ENCODE measurements at regions not wholly inside any gene's neighbourhood (a gene's known extent, or its start where the extent isn't known, plus 50 kb on each side); places are given as distances from the start of the nearest gene placed in this dataset.

DNA sequence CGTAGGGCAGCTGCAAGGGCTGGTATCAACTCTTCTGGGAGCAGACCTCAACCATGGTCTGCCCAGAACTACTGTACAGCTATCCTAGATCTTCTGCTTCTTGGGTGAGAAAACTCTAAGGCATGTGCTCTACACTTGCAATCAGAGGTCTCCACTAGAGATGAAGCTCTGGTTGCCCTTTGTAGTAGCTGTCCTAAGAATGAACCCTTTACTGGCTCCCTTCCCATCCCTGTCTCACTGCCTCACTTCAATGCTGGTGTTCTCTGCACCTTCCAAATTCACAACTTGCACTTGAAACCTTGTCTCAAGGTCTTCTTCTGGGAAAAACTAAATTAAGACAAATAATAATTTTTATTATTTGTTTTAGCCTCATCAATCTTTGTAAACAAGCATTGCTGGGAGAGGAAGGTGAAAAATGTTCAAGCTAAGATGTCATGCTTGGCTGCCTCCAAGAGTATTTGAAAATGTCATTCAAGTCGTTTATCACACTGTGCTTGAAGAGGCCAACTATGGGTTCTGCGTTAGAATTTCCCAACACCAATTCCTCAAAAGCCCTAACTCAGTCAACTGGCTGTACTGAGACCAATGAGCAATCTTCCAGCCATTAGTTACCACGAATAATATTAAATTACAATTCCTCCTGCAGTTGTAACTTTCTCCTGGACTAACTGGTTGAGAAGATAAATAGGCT, 216.9 kb upstream of the ADRA1D start:
- Histone ChIP-seq H3K14ac (ENCODE audit: insufficient read length) (no peak overlapping the region), H3K4ac (replicated peaks; ENCODE audit: insufficient read length, low read depth, low read length) (no peak overlapping the region), H2BK5ac (ENCODE audit: low read depth, low read length) (no peak overlapping the region), H3K23me2 (ENCODE audit: low read depth, low read length) (no peaks in the 10 kb centered on the region), H2AFZ (ENCODE audit: low read length) (no peak overlapping the region), H3K79me1 (ENCODE audit: low read depth, low read length) (no peaks in the 10 kb centered on the region), H3K56ac (replicated peaks; ENCODE audit: insufficient read length, low read depth, low read length) (no peak overlapping the region), H2BK12ac (ENCODE audit: low read depth, low read length) (no peak overlapping the region), H3K79me2 (ENCODE audit: control insufficient read depth in 1 of 2, insufficient read depth in 2 of 2, low read length in 2 of 2) (no peaks in the 10 kb centered on the region), H4K91ac (replicated peaks; ENCODE audit: insufficient read length, low read length) (no peak overlapping the region), H2BK15ac (ENCODE audit: low read length) (no peak overlapping the region), H3K4me1 (replicated peaks in 1 of 4; ENCODE audit: control insufficient read depth in 3 of 4, insufficient read depth in 4 of 4, low read length in 3 of 4) (no peaks in the 10 kb centered on the region), H3K36me3 (ENCODE audit: control insufficient read depth in 2 of 4, insufficient read depth in 4 of 4, low read length in 3 of 4) (no peaks in the 10 kb centered on the region), H2AK5ac (ENCODE audit: low read depth, low read length) (no peak overlapping the region), H3K27me3 (replicated peaks in 1 of 4; ENCODE audit: control insufficient read depth in 3 of 4, extremely low read depth in 1 of 4, insufficient read depth in 3 of 4, low read length in 3 of 4) (no peaks in the 10 kb centered on the region; a peak in 1 of 7 replicates), H3K9ac (replicated peaks in 1 of 4; ENCODE audit: extremely low read depth in 1 of 4, low read depth in 3 of 4, low read length in 3 of 4) (no peak overlapping the region), H3K4me2 (ENCODE audit: insufficient read depth in 1 of 2, low read depth in 2 of 2, low read length in 2 of 2) (no peak overlapping the region), H3K18ac (ENCODE audit: extremely low read depth, low read length) (no peak overlapping the region; the same call in 1 of the 2 replicates), H3K9me3 (ENCODE audit: insufficient read depth in 2 of 2, low read depth in 1 of 2, low read length in 1 of 2) (no peaks in the 10 kb centered on the region), H4K8ac (ENCODE audit: extremely low read depth, insufficient read depth, low read length) (no peak overlapping the region), H2BK120ac (replicated peaks; ENCODE audit: low read depth, low read length) (no peak overlapping the region), H3K23ac (ENCODE audit: insufficient read length) (no peak overlapping the region), H3K4me3 (ENCODE audit: extremely low read depth in 1 of 4, insufficient read depth in 2 of 4, low read depth in 3 of 4, low read length in 4 of 4) (no peak overlapping the region), H4K20me1 (replicated peaks in 1 of 2; ENCODE audit: control insufficient read depth in 1 of 2, insufficient read depth in 2 of 2, low read length in 2 of 2) (no peaks in the 10 kb centered on the region), H2BK20ac (ENCODE audit: low read length) (no peak overlapping the region), H4K5ac (ENCODE audit: insufficient read length, low read depth, low read length) (no peak overlapping the region), H3K27ac (ENCODE audit: low read depth, low read length) (no peak overlapping the region)
- FAIRE-seq (no peak), DNase-seq (ENCODE audit: low read depth in 1 of 2, low spot score in 2 of 2) (no peak)
- 95% methylated on average over 4 of the region's 4 CpGs; no CpG with 5 or more reads in 1 of the 2 experiments for WGBS, 2 experiments (ENCODE audit: extremely low coverage in 1 of 2, insufficient coverage in 1 of 2, insufficient read length in 1 of 2, insufficient replicate concordance in 2 of 2, low coverage in 1 of 2, low lambda C conversion rate in 2 of 2, missing lambda C conversion rate in 1 of 2)
- ChIA-PET POLR2A (ENCODE audit: partially characterized antibody) (no interaction called here), CTCF (ENCODE audit: partially characterized antibody) (interaction anchor here (1.0 kb wide), 1 partner anchor 240 kb away, joined by 4 read pairs; no protein-coding TSS in a partner anchor)
- TF ChIP-seq, protein P1, sequence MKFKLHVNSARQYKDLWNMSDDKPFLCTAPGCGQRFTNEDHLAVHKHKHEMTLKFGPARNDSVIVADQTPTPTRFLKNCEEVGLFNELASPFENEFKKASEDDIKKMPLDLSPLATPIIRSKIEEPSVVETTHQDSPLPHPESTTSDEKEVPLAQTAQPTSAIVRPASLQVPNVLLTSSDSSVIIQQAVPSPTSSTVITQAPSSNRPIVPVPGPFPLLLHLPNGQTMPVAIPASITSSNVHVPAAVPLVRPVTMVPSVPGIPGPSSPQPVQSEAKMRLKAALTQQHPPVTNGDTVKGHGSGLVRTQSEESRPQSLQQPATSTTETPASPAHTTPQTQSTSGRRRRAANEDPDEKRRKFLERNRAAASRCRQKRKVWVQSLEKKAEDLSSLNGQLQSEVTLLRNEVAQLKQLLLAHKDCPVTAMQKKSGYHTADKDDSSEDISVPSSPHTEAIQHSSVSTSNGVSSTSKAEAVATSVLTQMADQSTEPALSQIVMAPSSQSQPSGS (IDR thresholded peaks at IDR 0.05; ENCODE audit: low read length): no peak
- TF ChIP-seq EP300 (IDR thresholded peaks at IDR 0.05; ENCODE audit: borderline replicate concordance in 1 of 2, low read depth in 2 of 2, low read length in 2 of 2) (no peak), RFX5 (IDR thresholded peaks at IDR 0.05; ENCODE audit: borderline replicate concordance, low read depth, low read length) (no peak), RNF2 (IDR thresholded peaks at IDR 0.05; ENCODE audit: borderline replicate concordance, low read depth, low read length, missing control alignments, poor library complexity, severe bottlenecking) (no peak), TEAD4 (IDR thresholded peaks at IDR 0.05; ENCODE audit: low read depth, low read length) (no peak), KDM5A (IDR thresholded peaks at IDR 0.05; ENCODE audit: low read length) (no peak), EGR1 (IDR thresholded peaks at IDR 0.05; ENCODE audit: borderline replicate concordance, low read depth, low read length) (no peak), GTF2F1 (IDR thresholded peaks at IDR 0.05; ENCODE audit: borderline replicate concordance, low read depth, low read length) (no peak), CBX5 (IDR thresholded peaks at IDR 0.05; ENCODE audit: low read depth, low read length) (no peak), SP1 (IDR thresholded peaks at IDR 0.05; ENCODE audit: low read depth, low read length) (no peak), TCF12 (IDR thresholded peaks at IDR 0.05; ENCODE audit: low read depth, low read length) (no peak)

Data from H1 (cell line).